HepG2 (cell line): ENCODE measurements at regions not wholly inside any gene's neighbourhood (a gene's known extent, or its start where the extent isn't known, plus 50 kb on each side); places are given as distances from the start of the nearest gene placed in this dataset.

Experiments used
- ATAC-seq: fragments of 200-7000 bp; cut with Tn5 transposase; 3 replicates; pipeline ENCODE4 v1.9.1; 2020; ENCODE audit warnings: mild to moderate bottlenecking, moderate library complexity
- BruUV-seq: library from RNA; stranded (reverse); fragments of 400-500 nt; replicated peaks from 2 replicates; lab custom pipeline; 2021; lab: Mats Ljungman, UMichigan
- CTCF ChIA-PET: fragments of 300-600 bp; formaldehyde crosslinking; extraction: SDS; loops from one replicate; lab custom pipeline; 2021; ENCODE audit warnings: low total read pairs, inconsistent platforms, low intra/inter-chr PET ratio; lab: Yijun Ruan, JAX
- POLR2A ChIA-PET: fragments of 350-600 bp; sonication (Branson Sonifier 250); formaldehyde crosslinking; loops from one replicate; lab custom pipeline; 2020; ENCODE audit warnings: antibody characterized with exemption, inconsistent platforms; lab: Yijun Ruan, JAX
- DNase-seq: peaks from one replicate; pipeline ENCODE4 v3.0.0-alpha.2; 2015; ENCODE audit warnings: low spot score
- FAIRE-seq: peaks from 3 replicates; lab custom pipeline; 2011; peaks lifted over from hg19 to GRCh38; lab: Jason Lieb, UNC
- H2AFZ ChIP-seq: one replicate; pipeline ENCODE4 v1.6.1; 2011; ENCODE audit warnings: low read length, inconsistent platforms
- H3K27ac ChIP-seq: fragments of 300-600 bp; 3 replicates; pipeline ENCODE4 v1.8.0; 2011; ENCODE audit warnings: mixed run types, mild to moderate bottlenecking, mixed read lengths, low read length, inconsistent platforms; ENCODE audit not compliant: insufficient read depth; ENCODE audit errors: extremely low read length
- H3K27me3 ChIP-seq, 2 experiments: fragments of 200-600 bp in 1 of 2; 2 replicates in 1 of 2; 3 replicates in 1 of 2; pipeline versions ENCODE4 v1.6.0 to v1.8.0; 2011; ENCODE audit warnings: low read length in 2 of 2, mild to moderate bottlenecking in 2 of 2, moderate library complexity in 2 of 2, inconsistent platforms in 1 of 2; ENCODE audit not compliant: insufficient read depth in 2 of 2, control insufficient read depth in 1 of 2
- H3K36me3 ChIP-seq, 2 experiments: fragments of 200-600 bp in 1 of 2; replicated peaks in 1 of 2; 2 replicates in 1 of 2; 3 replicates in 1 of 2; pipeline versions ENCODE4 v1.5.1 to v1.8.0; 2011; ENCODE audit warnings: low read length in 2 of 2, inconsistent platforms in 1 of 2; ENCODE audit not compliant: insufficient read depth in 2 of 2, control insufficient read depth in 1 of 2
- H3K4me1 ChIP-seq: 2 replicates; pipeline ENCODE4 v1.5.1; 2012; ENCODE audit warnings: low read length, inconsistent platforms; ENCODE audit not compliant: insufficient read depth
- H3K4me2 ChIP-seq: 2 replicates; pipeline ENCODE4 v1.6.0; 2011; ENCODE audit warnings: low read depth, low read length, inconsistent platforms
- H3K4me3 ChIP-seq, 3 experiments: fragments of 200-600 bp in 1 of 3; sonication (generic), shearing (Covaris generic) in 1 of 3; replicated peaks in 1 of 3; 2 replicates each; pipeline ENCODE4 v1.5.1; 2011 to 2016; ENCODE audit warnings: low read length in 3 of 3, inconsistent platforms in 2 of 3, low read depth in 2 of 3, mild to moderate bottlenecking in 2 of 3, control low read depth in 1 of 3, mixed read lengths in 1 of 3; ENCODE audit not compliant: insufficient read depth in 1 of 3
- H3K79me2 ChIP-seq: one replicate; pipeline ENCODE4 v1.6.1; 2011; ENCODE audit warnings: low read length, inconsistent platforms; ENCODE audit not compliant: insufficient read depth
- H3K9ac ChIP-seq: 2 replicates; pipeline ENCODE4 v1.6.0; 2011; ENCODE audit warnings: mild to moderate bottlenecking, low read depth, low read length, inconsistent platforms; ENCODE audit not compliant: insufficient read depth
- H3K9me3 ChIP-seq: 2 replicates; pipeline ENCODE4 v1.5.1; 2012; ENCODE audit warnings: mild to moderate bottlenecking, low read length
- H4K20me1 ChIP-seq: 2 replicates; pipeline ENCODE4 v1.6.0; 2011; ENCODE audit warnings: inconsistent platforms, mild to moderate bottlenecking, low read length, moderate library complexity; ENCODE audit not compliant: insufficient read depth
- ELF4 ChIP-seq: sonication (generic); formaldehyde crosslinking; IDR thresholded peaks from 2 replicates; pipeline ENCODE4 v1.5.0; 2020; ENCODE audit warnings: missing genetic modification reagents, mild to moderate bottlenecking, moderate library complexity, borderline replicate concordance
- KDM3A ChIP-seq: IDR thresholded peaks from 2 replicates; pipeline ENCODE4 v1.6.1; 2018; ENCODE audit warnings: low read depth, missing compliant biosample characterization
- NFE2 ChIP-seq: sonication (generic); formaldehyde crosslinking; IDR thresholded peaks from 2 replicates; pipeline ENCODE4 v1.4.0; 2020; ENCODE audit warnings: missing genetic modification reagents
- RARA ChIP-seq: IDR thresholded peaks from 2 replicates; pipeline ENCODE4 v1.6.1; 2016; ENCODE audit warnings: missing genetic modification reagents, missing compliant biosample characterization
- SSRP1 ChIP-seq: IDR thresholded peaks from 2 replicates; pipeline ENCODE4 v1.6.1; 2016; ENCODE audit warnings: control low read depth
- ZNF317 ChIP-seq: sonication (generic); formaldehyde crosslinking; IDR thresholded peaks from 2 replicates; pipeline ENCODE4 v1.5.0; 2020; ENCODE audit warnings: mild to moderate bottlenecking, missing genetic modification reagents
- ZNF350 ChIP-seq: sonication (generic); formaldehyde crosslinking; IDR thresholded peaks from 2 replicates; pipeline ENCODE4 v1.4.0; 2020; ENCODE audit warnings: mild to moderate bottlenecking, low read depth, missing genetic modification reagents, borderline replicate concordance
- ZNF431 ChIP-seq: sonication (generic); formaldehyde crosslinking; IDR thresholded peaks from 2 replicates; pipeline ENCODE4 v1.9.0; 2022; ENCODE audit warnings: missing genetic modification reagents, low read depth, mild to moderate bottlenecking, borderline replicate concordance
- ZNF713 ChIP-seq: sonication (generic); formaldehyde crosslinking; IDR thresholded peaks from 2 replicates; pipeline ENCODE4 v1.4.0; 2020; ENCODE audit warnings: mild to moderate bottlenecking, missing genetic modification reagents
- WGBS: methylation state at CpG from one replicate; pipeline ENCODE4 v1.1.6; 2017; ENCODE audit warnings: low lambda C conversion rate; 5-methylcytosine and 5-hydroxymethylcytosine counted together
- in situ Hi-C: cut with HindIII; loops from 2 replicates; pipeline ENCODE4 v1.10.0; 2017; ENCODE audit warnings: low pct_unique_long_range_greater_than_20kb; ENCODE audit not compliant: extremely low pct_ligation_motif_present
- intact Hi-C: fragments of 100-400 bp; cut with micrococcal nuclease; formaldehyde crosslinking; loops from one replicate; pipeline ENCODE4 v1.10.0; 2022; ENCODE audit not compliant: unreplicated experiment
- small RNA-seq, 3 experiments: library from RNA; depleted of rRNA; stranded (forward); fragments of <200 nt; gene quantifications; one replicate each; pipeline ENCODE3, GENCODE V24; 2012; ENCODE audit warnings: low read depth in 2 of 3, low replicate concordance in 1 of 3; ENCODE audit not compliant: insufficient read length in 3 of 3, insufficient read depth in 2 of 3

- TF ChIP-seq ZNF713 (CRISPR knock-in tag) = no peak
- no peak for TF ChIP-seq SSRP1
- no peak for TF ChIP-seq KDM3A (CRISPR knock-in tag)
- TF ChIP-seq NFE2 = no peak
Measured at GRCh38 chr1:162913345-162913744, 52.4 kb upstream of the CCDC190 start (continued).

- in situ Hi-C loops (no loop called here), intact Hi-C loops (no loop called here)
- Histone ChIP-seq H3K79me2 (no peaks in the 10 kb centered on the region), H3K9ac (no peak overlapping the region), H3K27ac (no peak overlapping the region), H3K4me2 (no peak overlapping the region), H3K4me1 (no peaks in the 10 kb centered on the region), H3K36me3 (no peaks in the 10 kb centered on the region), H3K9me3 (peaks cover 10% of the 10 kb centered on the region), H2AFZ (no peak overlapping the region), H4K20me1 (no peaks in the 10 kb centered on the region), H3K27me3 (no peaks in the 10 kb centered on the region), H3K4me3 (no peak overlapping the region)
- ChIA-PET CTCF (no interaction called here), POLR2A (no interaction called here)
- no TSS peak for BruUV-seq
- TF ChIP-seq ZNF317 (CRISPR knock-in tag) (peak; percentile 98), ELF4 (CRISPR knock-in tag) (no peak), RARA (no peak), ZNF350 (CRISPR knock-in tag) (no peak), ZNF431 (no peak)
- DNase-seq (no peak), FAIRE-seq (no peak), ATAC-seq (no peak)
- 44% methylated on average over 1 of the region's 1 CpG for WGBS
Measured at GRCh38 chr1:162912061-162912667, 51.2 kb upstream of the CCDC190 start.

Small RNA genes in the stretch of these regions (small RNA-seq; reads per million reads assigned to genes)
- gene AL392003.1 = 0 reads per million in 3 experiments
